SK-N-SH treated with all-trans-retinoic acid at 6 μM for 48 hours (cell line): ENCODE measurements at regions not wholly inside any gene's neighbourhood (a gene's known extent, or its start where the extent isn't known, plus 50 kb on each side); places are given as distances from the start of the nearest gene placed in this dataset.

Experiments used
- ATAC-seq: fragments of 200-7000 bp; cut with Tn5 transposase; 3 replicates; pipeline ENCODE4 v1.9.1; 2020; ENCODE audit warnings: mild to moderate bottlenecking, moderate library complexity
- ARNTL ChIP-seq: fragments of 450-650 bp; formaldehyde crosslinking; IDR thresholded peaks from 2 replicates; pipeline ENCODE4 v1.5.0; 2020; ENCODE audit warnings: low read depth, mild to moderate bottlenecking, moderate library complexity, borderline replicate concordance
- BACH2 ChIP-seq: fragments of 250-450 bp; sonication (Bioruptor Pico); IDR thresholded peaks from 2 replicates; pipeline ENCODE4 v1.9.0; 2021; ENCODE audit warnings: mild to moderate bottlenecking, borderline replicate concordance
- CREB5 ChIP-seq: fragments of 250-450 bp; sonication (Bioruptor Pico); IDR thresholded peaks from 2 replicates; pipeline ENCODE4 v1.5.1; 2020; ENCODE audit warnings: low read depth, mild to moderate bottlenecking, moderate library complexity
- CSDC2 ChIP-seq: fragments of 250-450 bp; sonication (Bioruptor Pico); IDR thresholded peaks from 2 replicates; pipeline ENCODE4 v1.5.0; 2020; ENCODE audit warnings: mild to moderate bottlenecking, moderate library complexity
- CSRNP3 ChIP-seq: fragments of 250-450 bp; sonication (Bioruptor Pico); IDR thresholded peaks from 2 replicates; pipeline ENCODE4 v1.5.1; 2021; ENCODE audit warnings: mild to moderate bottlenecking, moderate library complexity
- ESRRG ChIP-seq: fragments of 250-450 bp; sonication (Bioruptor Pico); IDR thresholded peaks from 2 replicates; pipeline ENCODE4 v1.6.1; 2021; ENCODE audit warnings: mild to moderate bottlenecking
- GLIS3 ChIP-seq: fragments of 250-450 bp; sonication (Bioruptor Pico); IDR thresholded peaks from 2 replicates; pipeline ENCODE4 v1.5.0; 2020; ENCODE audit warnings: mild to moderate bottlenecking, moderate library complexity
- ISL1 ChIP-seq: fragments of 250-450 bp; sonication (Bioruptor Pico); IDR thresholded peaks from 2 replicates; pipeline ENCODE4 v2.1.2; 2022; ENCODE audit warnings: mild to moderate bottlenecking, moderate library complexity
- OSR1 ChIP-seq: fragments of 250-450 bp; sonication (Bioruptor Pico); IDR thresholded peaks from 2 replicates; pipeline ENCODE4 v1.8.0; 2022; ENCODE audit warnings: moderate library complexity, mild to moderate bottlenecking, inconsistent platforms
- PATZ1 ChIP-seq: fragments of 250-450 bp; sonication (Bioruptor Pico); IDR thresholded peaks from 2 replicates; pipeline ENCODE4 v1.8.0; 2020; ENCODE audit warnings: mild to moderate bottlenecking, moderate library complexity, borderline replicate concordance
- POU6F1 ChIP-seq: fragments of 250-450 bp; sonication (Bioruptor Pico); IDR thresholded peaks from 2 replicates; pipeline ENCODE4 v1.8.0; 2021; ENCODE audit warnings: low read depth, mild to moderate bottlenecking, moderate library complexity, borderline replicate concordance
- PPARA ChIP-seq: fragments of 250-450 bp; sonication (Bioruptor Pico); IDR thresholded peaks from 2 replicates; pipeline ENCODE4 v1.5.0; 2020; ENCODE audit warnings: mild to moderate bottlenecking, borderline replicate concordance
- RARB ChIP-seq: fragments of 250-450 bp; sonication (Bioruptor Pico); IDR thresholded peaks from 2 replicates; pipeline ENCODE4 v1.8.0; 2021; ENCODE audit warnings: mild to moderate bottlenecking, moderate library complexity
- SNAI2 ChIP-seq: fragments of 250-450 bp; sonication (Bioruptor Pico); IDR thresholded peaks from 2 replicates; pipeline ENCODE4 v1.5.0; 2020; ENCODE audit warnings: mild to moderate bottlenecking, moderate library complexity
- TCF4 ChIP-seq: fragments of 250-450 bp; sonication (Bioruptor Pico); IDR thresholded peaks from 2 replicates; pipeline ENCODE4 v1.8.0; 2021; ENCODE audit warnings: mild to moderate bottlenecking, moderate library complexity, borderline replicate concordance
- TOX ChIP-seq: fragments of 250-450 bp; sonication (Bioruptor Pico); IDR thresholded peaks from 2 replicates; pipeline ENCODE4 v1.8.0; 2021; ENCODE audit warnings: mild to moderate bottlenecking, moderate library complexity, borderline replicate concordance
- TSHZ2 ChIP-seq: fragments of 250-450 bp; sonication (Bioruptor Pico); IDR thresholded peaks from 2 replicates; pipeline ENCODE4 v1.5.0; 2020; ENCODE audit warnings: mild to moderate bottlenecking, moderate library complexity
- ZC3H10 ChIP-seq: fragments of 250-450 bp; sonication (Bioruptor Pico); IDR thresholded peaks from 2 replicates; pipeline ENCODE4 v1.5.1; 2021; ENCODE audit warnings: mild to moderate bottlenecking, moderate library complexity
- ZFP3 ChIP-seq: fragments of 250-450 bp; sonication (Bioruptor Pico); IDR thresholded peaks from 2 replicates; pipeline ENCODE4 v1.5.0; 2020; ENCODE audit warnings: mild to moderate bottlenecking, moderate library complexity
- ZFP30 ChIP-seq: fragments of 450-650 bp; formaldehyde crosslinking; IDR thresholded peaks from 2 replicates; pipeline ENCODE4 v1.5.0; 2022; ENCODE audit warnings: mild to moderate bottlenecking, moderate library complexity
- ZNF565 ChIP-seq: fragments of 450-650 bp; formaldehyde crosslinking; conservative IDR thresholded peaks from 2 replicates; pipeline ENCODE4 v1.5.0; 2020; ENCODE audit warnings: low read depth, mild to moderate bottlenecking, moderate library complexity
- ZNF70 ChIP-seq: fragments of 450-650 bp; formaldehyde crosslinking; IDR thresholded peaks from 2 replicates; pipeline ENCODE4 v1.5.0; 2020; ENCODE audit warnings: mild to moderate bottlenecking, moderate library complexity
- ZNF8 ChIP-seq: fragments of 450-650 bp; formaldehyde crosslinking; IDR thresholded peaks from 2 replicates; pipeline ENCODE4 v1.5.0; 2020; ENCODE audit warnings: mild to moderate bottlenecking, moderate library complexity

- TF ChIP-seq TCF4 (CRISPR knock-in tag) (no peak), ISL1 (CRISPR knock-in tag) (no peak), OSR1 (CRISPR knock-in tag) (no peak), ZFP30 (CRISPR knock-in tag) (no peak), CSDC2 (no peak), ZNF70 (CRISPR knock-in tag) (no peak), PATZ1 (CRISPR knock-in tag) (no peak), POU6F1 (CRISPR knock-in tag) (no peak), BACH2 (CRISPR knock-in tag) (no peak), SNAI2 (no peak), ZNF8 (CRISPR knock-in tag) (no peak), GLIS3 (CRISPR knock-in tag) (no peak)
- no peak for ATAC-seq
Observed at GRCh38 chr9:23522952-23523351, 303.1 kb downstream of the ELAVL2 start.

- ATAC-seq = no peak
- TF ChIP-seq ESRRG (CRISPR knock-in tag) (no peak), GLIS3 (CRISPR knock-in tag) (no peak), RARB (CRISPR knock-in tag) (no peak), BACH2 (CRISPR knock-in tag) (no peak), TSHZ2 (CRISPR knock-in tag) (no peak), CSDC2 (no peak)
Observed at GRCh38 chr9:23524607-23525155, 301.4 kb downstream of the ELAVL2 start.

GRCh38 chr9:23526806-23527205, 299.2 kb downstream of the ELAVL2 start:
- no peak for ATAC-seq
- no peak for TF ChIP-seq ZNF8 (CRISPR knock-in tag)
- no peak for TF ChIP-seq CREB5 (CRISPR knock-in tag)
- no peak for TF ChIP-seq ZNF565 (CRISPR knock-in tag)
- TF ChIP-seq ISL1 (CRISPR knock-in tag) = no peak
- TF ChIP-seq OSR1 (CRISPR knock-in tag) = no peak
- no peak for TF ChIP-seq GLIS3 (CRISPR knock-in tag)
- no peak for TF ChIP-seq CSDC2
- TF ChIP-seq BACH2 (CRISPR knock-in tag) = no peak
- no peak for TF ChIP-seq CSRNP3
- TF ChIP-seq ZFP3 (CRISPR knock-in tag) = no peak
- TF ChIP-seq TOX (CRISPR knock-in tag) = no peak
- no peak for TF ChIP-seq PPARA
- TF ChIP-seq ESRRG (CRISPR knock-in tag) = no peak
- no peak for TF ChIP-seq ARNTL
- TF ChIP-seq RARB (CRISPR knock-in tag) = no peak
- no peak for TF ChIP-seq SNAI2
- TF ChIP-seq TCF4 (CRISPR knock-in tag) = no peak
- TF ChIP-seq ZC3H10 (CRISPR knock-in tag) = no peak
- no peak for TF ChIP-seq ZNF70 (CRISPR knock-in tag)
- TF ChIP-seq, all 23 proteins: peak for 0
